ENCODE measurements at regions not wholly inside any gene's neighbourhood (a gene's known extent, or its start where the extent isn't known, plus 50 kb on each side); places are given as distances from the start of the nearest gene placed in this dataset.

DNA sequence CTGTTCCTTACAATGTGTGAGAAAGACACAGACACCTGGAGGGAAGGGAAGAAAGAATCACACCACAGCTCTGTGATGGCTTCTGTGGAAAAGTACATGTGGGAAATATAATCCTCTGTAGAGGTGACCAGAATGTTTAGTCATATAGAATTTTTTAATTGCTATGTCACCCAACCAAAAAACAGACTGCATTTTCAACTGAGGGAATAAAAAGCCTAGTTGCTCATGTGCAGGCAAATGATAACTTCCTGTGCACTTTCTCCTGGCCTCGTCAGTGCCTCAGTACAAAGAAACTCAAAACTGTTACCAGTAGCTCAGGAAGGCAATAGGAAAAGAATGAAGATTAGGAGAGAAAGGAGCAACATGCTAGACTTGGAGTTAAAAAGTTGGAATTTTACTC is 326.8 kb downstream of the OSR1 start:
- Histone ChIP-seq H3K4me1 (no peaks in the 10 kb centered on the region), H3K27ac (no peak overlapping the region), H3K27me3 (no peaks in the 10 kb centered on the region), H3K9me3 (no peaks in the 10 kb centered on the region), H3K4me3 (no peak overlapping the region), H3K36me3 (no peaks in the 10 kb centered on the region)
- ATAC-seq (no peak), DNase-seq (no peak), FAIRE-seq (no peak)
- intact Hi-C loops (cut with DNase I), result no loop called here
- TF ChIP-seq, protein P1, sequence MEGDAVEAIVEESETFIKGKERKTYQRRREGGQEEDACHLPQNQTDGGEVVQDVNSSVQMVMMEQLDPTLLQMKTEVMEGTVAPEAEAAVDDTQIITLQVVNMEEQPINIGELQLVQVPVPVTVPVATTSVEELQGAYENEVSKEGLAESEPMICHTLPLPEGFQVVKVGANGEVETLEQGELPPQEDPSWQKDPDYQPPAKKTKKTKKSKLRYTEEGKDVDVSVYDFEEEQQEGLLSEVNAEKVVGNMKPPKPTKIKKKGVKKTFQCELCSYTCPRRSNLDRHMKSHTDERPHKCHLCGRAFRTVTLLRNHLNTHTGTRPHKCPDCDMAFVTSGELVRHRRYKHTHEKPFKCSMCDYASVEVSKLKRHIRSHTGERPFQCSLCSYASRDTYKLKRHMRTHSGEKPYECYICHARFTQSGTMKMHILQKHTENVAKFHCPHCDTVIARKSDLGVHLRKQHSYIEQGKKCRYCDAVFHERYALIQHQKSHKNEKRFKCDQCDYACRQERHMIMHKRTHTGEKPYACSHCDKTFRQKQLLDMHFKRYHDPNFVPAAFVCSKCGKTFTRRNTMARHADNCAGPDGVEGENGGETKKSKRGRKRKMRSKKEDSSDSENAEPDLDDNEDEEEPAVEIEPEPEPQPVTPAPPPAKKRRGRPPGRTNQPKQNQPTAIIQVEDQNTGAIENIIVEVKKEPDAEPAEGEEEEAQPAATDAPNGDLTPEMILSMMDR (IDR thresholded peaks at IDR 0.05), result no peak
- 88 to 93% methylated on average over 1 of the region's 1 CpG for whole genome bisulfite sequencing, 2 donors

DNA sequence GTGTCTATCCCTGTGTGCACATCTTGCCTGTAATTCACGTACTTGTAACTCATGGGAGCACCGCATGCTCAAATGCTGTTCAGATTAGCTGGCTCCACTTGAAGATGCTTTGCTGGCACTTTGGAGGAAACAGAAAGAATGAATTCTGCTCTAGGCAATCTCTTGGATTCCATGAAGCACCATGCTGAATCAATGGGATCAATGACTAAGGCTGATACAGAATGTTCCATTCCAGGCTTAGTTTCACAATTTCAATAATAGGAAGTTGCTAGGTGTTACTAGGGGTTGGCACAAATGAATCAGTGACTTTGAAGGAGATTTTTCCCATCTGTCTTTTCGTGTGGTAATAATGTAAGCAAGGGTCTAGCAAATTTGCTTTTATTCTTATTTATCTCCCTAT is 328.8 kb downstream of the OSR1 start:
- no peaks in the 10 kb centered on the region for H3K4me1 ChIP-seq
- WGBS, 2 donors, result 75% methylated on average over 3 of the region's 3 CpGs
- H3K27ac ChIP-seq, result no peak overlapping the region
- FAIRE-seq (no peak), ATAC-seq (peak in 1 of 4 donors; percentile 60), DNase-seq (no peak)
- no peaks in the 10 kb centered on the region for H3K27me3 ChIP-seq
- no peaks in the 10 kb centered on the region for H3K9me3 ChIP-seq
- intact Hi-C loops (cut with DNase I), result no loop called here
- no peak overlapping the region for H3K4me3 ChIP-seq
- TF ChIP-seq, protein P1 (IDR thresholded peaks at IDR 0.05), result no peak
- H3K36me3 ChIP-seq, result no peaks in the 10 kb centered on the region

DNA sequence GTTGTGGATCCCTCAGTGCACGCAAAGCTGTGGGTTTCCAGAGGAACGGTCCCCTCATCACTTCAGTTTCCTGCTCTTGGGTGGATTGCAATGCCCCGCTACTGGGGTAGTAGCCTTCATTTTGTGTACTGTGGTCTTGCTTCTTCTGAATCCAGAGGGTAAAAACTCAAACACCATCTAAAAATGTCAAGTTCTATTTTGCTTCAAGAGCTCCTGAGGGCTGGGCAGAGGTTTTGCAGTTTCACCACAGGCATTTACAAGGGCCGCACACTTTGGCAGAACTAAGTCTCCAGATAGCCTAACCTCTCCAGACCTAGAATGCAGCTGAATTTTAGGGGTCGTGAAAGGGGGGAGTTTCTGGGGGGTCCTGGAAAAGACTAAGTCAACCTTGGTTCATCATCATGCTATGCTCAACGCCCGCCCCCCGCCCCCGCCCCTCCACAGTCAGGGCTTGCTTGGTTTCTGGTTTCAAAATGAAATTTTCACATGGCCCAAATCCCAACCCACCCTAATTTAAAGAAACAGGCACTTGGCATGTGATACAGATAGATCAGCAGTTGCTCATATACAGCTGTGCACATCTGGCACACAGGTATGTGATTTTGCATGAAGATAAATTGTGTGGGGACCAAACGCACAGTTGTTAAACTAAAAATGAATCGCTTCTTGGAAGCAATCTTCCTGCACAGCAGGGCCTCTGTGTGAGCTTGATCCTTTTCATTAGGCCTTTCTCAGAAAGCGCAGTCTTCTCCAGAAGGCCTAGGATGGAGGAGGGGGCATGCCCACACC is 329.6 kb downstream of the OSR1 start:
- ATAC-seq, result no peak
- no peak overlapping the region for H3K4me3 ChIP-seq
- 92% methylated on average over 12 of the region's 12 CpGs for WGBS, 2 donors
- TF ChIP-seq, protein P1 (IDR thresholded peaks at IDR 0.05), result no peak
- no peak for FAIRE-seq
- no peaks in the 10 kb centered on the region for H3K4me1 ChIP-seq
- H3K27me3 ChIP-seq, result no peaks in the 10 kb centered on the region
- no peak overlapping the region for H3K27ac ChIP-seq
- intact Hi-C loops (cut with DNase I), result no loop called here
- no peaks in the 10 kb centered on the region for H3K9me3 ChIP-seq
- DNase-seq, result no peak
- H3K36me3 ChIP-seq, result no peaks in the 10 kb centered on the region

DNA sequence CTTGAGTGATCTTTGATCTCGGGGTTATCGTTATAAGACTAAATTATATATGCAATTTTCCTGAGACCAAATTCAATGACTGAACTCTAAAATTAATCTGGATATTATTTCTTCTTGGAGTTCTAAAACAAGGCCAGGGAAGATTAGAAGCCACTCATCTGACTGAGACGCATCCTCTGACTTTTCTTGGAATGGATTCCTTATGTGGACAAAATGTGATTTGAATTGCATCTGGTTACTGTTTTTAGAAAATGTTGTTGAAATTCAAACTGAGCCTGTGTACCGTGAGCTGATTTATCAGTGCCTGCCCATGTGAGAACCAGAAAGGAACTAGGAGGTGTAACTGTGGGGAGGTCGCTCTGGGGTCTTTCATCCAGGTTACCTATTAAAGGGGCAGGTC is 330.8 kb downstream of the OSR1 start:
- H3K4me3 ChIP-seq, result no peak overlapping the region
- DNase-seq (no peak), ATAC-seq (no peak), FAIRE-seq (no peak)
- no peaks in the 10 kb centered on the region for H3K4me1 ChIP-seq
- intact Hi-C loops (cut with DNase I), result no loop called here
- 90 to 95% methylated on average over 5 of the region's 5 CpGs for WGBS, 2 donors
- H3K9me3 ChIP-seq, result no peaks in the 10 kb centered on the region
- H3K27me3 ChIP-seq, result no peaks in the 10 kb centered on the region
- TF ChIP-seq, protein P1 (IDR thresholded peaks at IDR 0.05), result no peak
- no peaks in the 10 kb centered on the region for H3K36me3 ChIP-seq
- H3K27ac ChIP-seq, result no peak overlapping the region

DNA sequence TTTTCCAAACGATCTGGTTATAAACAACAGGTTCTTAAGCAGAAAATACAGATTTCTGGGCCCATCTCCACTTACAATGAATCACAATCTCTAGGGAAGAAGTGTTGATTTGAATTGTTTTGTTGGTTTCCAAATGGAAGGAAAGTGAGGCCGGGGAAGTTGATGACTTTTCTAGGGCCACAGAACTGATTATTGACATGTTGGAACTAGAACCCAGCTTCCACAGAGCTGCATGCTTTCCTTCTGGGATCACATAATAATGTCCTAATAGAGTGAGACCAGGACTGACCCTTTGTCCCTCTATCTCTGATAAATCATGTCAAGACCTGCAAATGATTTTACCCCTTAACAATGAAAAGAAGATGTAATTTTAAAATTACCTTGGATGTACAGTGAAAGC is 332.2 kb downstream of the OSR1 start:
- Histone ChIP-seq H3K4me3 (no peak overlapping the region), H3K36me3 (no peaks in the 10 kb centered on the region), H3K27ac (no peak overlapping the region), H3K9me3 (no peaks in the 10 kb centered on the region), H3K4me1 (no peaks in the 10 kb centered on the region), H3K27me3 (no peaks in the 10 kb centered on the region)
- 73 to 81% methylated on average over 2 of the region's 2 CpGs for WGBS, 2 donors
- ATAC-seq (no peak), FAIRE-seq (no peak), DNase-seq (no peak)
- intact Hi-C loops (cut with DNase I), result no loop called here
- TF ChIP-seq, protein P1 (IDR thresholded peaks at IDR 0.05), result no peak

Measured in pancreas (tissue), 10 donors.